Left lung (tissue), 4 donors: ENCODE measurements at regions not wholly inside any gene's neighbourhood (a gene's known extent, or its start where the extent isn't known, plus 50 kb on each side); places are given as distances from the start of the nearest gene placed in this dataset.

Experiments used
- ATAC-seq: fragments of 200-7000 bp; cut with Tn5 transposase; one replicate; pipeline ENCODE4 v1.9.1; 2020; ENCODE audit warnings: moderate library complexity
- DNase-seq, 4 donors: peaks; one replicate each; pipeline ENCODE4 v3.0.0-alpha.2; 2013 to 2020
- H3K27ac ChIP-seq, 2 donors: fragments of 200-600 bp; sonication (generic) in 1 of 2; one replicate each; pipeline versions ENCODE4 v1.5.0 to v1.8.0; 2020 to 2021
- H3K27me3 ChIP-seq, 2 donors: fragments of 200-600 bp; sonication (generic) in 1 of 2; one replicate each; pipeline versions ENCODE4 v1.5.0 to v1.8.0; 2020 to 2021
- H3K36me3 ChIP-seq, 2 donors: fragments of 200-600 bp; sonication (generic) in 1 of 2; one replicate each; pipeline versions ENCODE4 v1.5.0 to v1.8.0; 2020 to 2021
- H3K4me1 ChIP-seq, 2 donors: fragments of 200-600 bp; one replicate each; pipeline ENCODE4 v1.8.0; 2021
- H3K4me3 ChIP-seq, 2 donors: fragments of 200-600 bp; sonication (generic) in 1 of 2; one replicate each; pipeline versions ENCODE4 v1.5.0 to v1.8.0; 2020 to 2021; ENCODE audit warnings: mild to moderate bottlenecking in 1 of 2
- H3K9me3 ChIP-seq, 2 donors: fragments of 200-600 bp; sonication (generic) in 1 of 2; one replicate each; pipeline versions ENCODE4 v1.5.0 to v1.8.0; 2020 to 2021
- intact Hi-C, 2 donors: fragments of 100-400 bp; cut with DNase I; formaldehyde crosslinking; loops; one replicate each; pipeline versions ENCODE4 v1.11.2 to v1.14.2; 2022
- TF ChIP-seq, protein P1 (sequence below), 2 donors: fragments of 200-600 bp; sonication (generic) in 1 of 2; IDR thresholded peaks; one replicate each; pipeline versions ENCODE4 v1.5.0 to v1.8.0; 2021; ENCODE audit warnings: antibody characterized with exemption in 2 of 2
- donor health status: DM: no; HTN: yes; CAD: no.
- donor health status: DM: no; HTN: no; CAD: no.

DNA sequence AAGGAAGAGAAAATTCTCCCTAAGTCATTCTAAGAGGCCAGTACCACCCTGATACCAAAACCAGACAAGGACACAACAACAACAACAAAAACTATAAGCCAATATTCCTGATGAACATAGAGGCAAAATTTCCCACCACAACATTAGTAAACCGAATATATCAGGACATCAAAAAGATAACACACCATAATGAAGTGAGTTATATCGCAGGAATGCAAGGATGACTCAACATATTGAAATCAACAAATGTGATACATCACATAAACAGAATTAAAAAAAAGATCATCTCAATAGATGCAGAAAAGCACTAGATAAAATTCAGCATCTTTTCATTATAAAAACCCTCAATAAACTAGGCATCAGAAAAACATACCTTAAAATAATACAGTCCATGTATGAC, 1844.4 kb upstream of the PCDH10 start:
- TF ChIP-seq, protein P1, sequence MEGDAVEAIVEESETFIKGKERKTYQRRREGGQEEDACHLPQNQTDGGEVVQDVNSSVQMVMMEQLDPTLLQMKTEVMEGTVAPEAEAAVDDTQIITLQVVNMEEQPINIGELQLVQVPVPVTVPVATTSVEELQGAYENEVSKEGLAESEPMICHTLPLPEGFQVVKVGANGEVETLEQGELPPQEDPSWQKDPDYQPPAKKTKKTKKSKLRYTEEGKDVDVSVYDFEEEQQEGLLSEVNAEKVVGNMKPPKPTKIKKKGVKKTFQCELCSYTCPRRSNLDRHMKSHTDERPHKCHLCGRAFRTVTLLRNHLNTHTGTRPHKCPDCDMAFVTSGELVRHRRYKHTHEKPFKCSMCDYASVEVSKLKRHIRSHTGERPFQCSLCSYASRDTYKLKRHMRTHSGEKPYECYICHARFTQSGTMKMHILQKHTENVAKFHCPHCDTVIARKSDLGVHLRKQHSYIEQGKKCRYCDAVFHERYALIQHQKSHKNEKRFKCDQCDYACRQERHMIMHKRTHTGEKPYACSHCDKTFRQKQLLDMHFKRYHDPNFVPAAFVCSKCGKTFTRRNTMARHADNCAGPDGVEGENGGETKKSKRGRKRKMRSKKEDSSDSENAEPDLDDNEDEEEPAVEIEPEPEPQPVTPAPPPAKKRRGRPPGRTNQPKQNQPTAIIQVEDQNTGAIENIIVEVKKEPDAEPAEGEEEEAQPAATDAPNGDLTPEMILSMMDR (IDR thresholded peaks at IDR 0.05), result no peak
- no peak overlapping the region for H3K4me3 ChIP-seq
- no peaks in the 10 kb centered on the region for H3K27me3 ChIP-seq
- H3K36me3 ChIP-seq, result no peaks in the 10 kb centered on the region
- intact Hi-C loops, result no loop called here
- H3K4me1 ChIP-seq, result no peaks in the 10 kb centered on the region
- ATAC-seq (no peak), DNase-seq (no peak)
- no peak overlapping the region for H3K27ac ChIP-seq
- no peaks in the 10 kb centered on the region for H3K9me3 ChIP-seq

DNA sequence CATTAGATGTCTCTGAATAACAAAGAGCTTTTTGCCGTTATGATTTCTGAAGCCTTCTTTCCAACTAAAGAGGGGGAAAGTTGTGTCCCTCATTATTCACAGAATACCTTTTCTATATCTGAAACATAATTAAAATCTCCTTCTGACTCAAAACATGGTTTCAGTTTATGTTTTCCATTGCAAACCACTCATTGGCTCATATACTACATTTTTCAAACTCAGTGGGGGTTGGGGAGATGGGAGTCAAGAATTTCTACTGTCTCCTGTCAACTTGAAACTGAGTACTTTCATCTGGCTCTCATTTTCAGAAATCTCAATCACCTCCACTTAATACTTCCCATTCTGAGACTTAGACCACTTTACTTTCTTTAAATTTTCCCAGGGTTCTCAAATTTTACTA, 1839.5 kb upstream of the PCDH10 start:
- Histone ChIP-seq H3K4me3 (no peak overlapping the region), H3K36me3 (no peaks in the 10 kb centered on the region), H3K9me3 (no peaks in the 10 kb centered on the region), H3K27ac (no peak overlapping the region), H3K27me3 (no peaks in the 10 kb centered on the region), H3K4me1 (no peaks in the 10 kb centered on the region)
- TF ChIP-seq, protein P1 (IDR thresholded peaks at IDR 0.05), result no peak
- no peak for DNase-seq
- ATAC-seq, result no peak
- intact Hi-C loops, result no loop called here

DNA sequence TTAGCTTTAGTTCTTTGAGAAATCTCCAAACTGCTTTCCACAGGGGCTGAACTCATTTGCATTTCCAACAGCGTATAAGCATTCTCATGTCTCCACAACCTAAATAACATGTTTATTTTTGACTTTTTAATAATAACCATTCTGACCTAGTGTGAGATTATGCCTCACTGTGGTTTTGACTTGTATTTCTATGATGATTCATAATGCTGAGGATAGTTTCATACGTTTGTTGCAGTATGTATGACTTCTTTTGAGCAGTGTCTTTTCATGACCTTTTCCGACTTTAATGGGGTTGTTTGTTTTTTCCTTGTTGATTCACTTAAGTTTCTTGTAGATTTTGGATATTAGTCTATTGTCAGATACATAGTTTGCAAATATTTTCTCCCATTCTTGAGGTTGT, 1833.0 kb upstream of the PCDH10 start:
- Histone ChIP-seq H3K4me1 (no peaks in the 10 kb centered on the region), H3K9me3 (no peaks in the 10 kb centered on the region), H3K36me3 (no peaks in the 10 kb centered on the region), H3K4me3 (no peak overlapping the region), H3K27me3 (no peaks in the 10 kb centered on the region), H3K27ac (no peak overlapping the region)
- no peak for ATAC-seq
- intact Hi-C loops, result no loop called here
- TF ChIP-seq, protein P1 (IDR thresholded peaks at IDR 0.05), result no peak
- no peak for DNase-seq

DNA sequence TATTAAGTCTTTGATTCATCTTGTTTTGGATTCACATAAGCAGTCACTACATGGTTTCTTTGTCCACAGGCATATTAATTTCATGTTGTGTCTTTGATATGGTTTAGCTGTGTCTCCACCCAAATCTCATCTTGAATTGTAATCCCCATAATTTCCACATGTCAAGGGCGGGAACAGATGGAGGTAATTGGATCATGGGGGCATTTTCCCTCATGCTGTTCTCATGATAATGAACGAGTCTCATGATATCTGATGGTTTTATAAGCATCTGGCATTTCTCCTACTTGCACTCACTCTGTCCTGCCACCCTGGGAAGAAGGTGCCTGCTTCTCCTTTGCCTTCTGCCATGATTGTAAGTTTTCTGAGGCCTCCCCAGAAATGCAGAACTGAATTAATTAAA, 1811.2 kb upstream of the PCDH10 start:
- no peak for DNase-seq
- no peaks in the 10 kb centered on the region for H3K27me3 ChIP-seq
- intact Hi-C loops, result no loop called here
- H3K27ac ChIP-seq, result no peak overlapping the region
- H3K4me3 ChIP-seq, result no peak overlapping the region
- no peaks in the 10 kb centered on the region for H3K36me3 ChIP-seq
- H3K9me3 ChIP-seq, result no peaks in the 10 kb centered on the region
- TF ChIP-seq, protein P1 (IDR thresholded peaks at IDR 0.05), result no peak
- no peak for ATAC-seq
- no peaks in the 10 kb centered on the region for H3K4me1 ChIP-seq

DNA sequence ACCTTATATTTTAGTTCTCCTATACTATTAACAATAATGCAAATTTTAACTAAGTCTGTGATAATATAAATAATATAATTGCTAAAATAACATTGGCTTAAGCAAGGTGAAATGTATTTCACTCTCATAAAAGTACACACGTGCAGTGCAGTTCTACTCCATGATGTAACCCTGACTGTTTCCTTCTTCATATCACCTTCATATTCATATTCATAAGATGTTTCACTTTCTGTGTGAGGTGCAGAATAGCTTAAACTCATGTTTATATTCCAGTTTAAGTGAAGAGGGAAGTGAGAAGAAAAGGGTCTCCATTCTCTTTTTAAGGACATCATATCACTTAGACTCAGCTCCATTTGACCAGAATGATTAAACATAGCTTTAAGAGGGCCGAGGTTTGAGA, 1810.0 kb upstream of the PCDH10 start:
- ATAC-seq (no peak), DNase-seq (no peak)
- Histone ChIP-seq H3K4me3 (no peak overlapping the region), H3K4me1 (no peaks in the 10 kb centered on the region), H3K36me3 (no peaks in the 10 kb centered on the region), H3K9me3 (no peaks in the 10 kb centered on the region), H3K27me3 (no peaks in the 10 kb centered on the region), H3K27ac (no peak overlapping the region)
- TF ChIP-seq, protein P1 (IDR thresholded peaks at IDR 0.05), result no peak
- intact Hi-C loops, result no loop called here
